PFSK-1 (cell line): ENCODE measurements at regions not wholly inside any gene's neighbourhood (a gene's known extent, or its start where the extent isn't known, plus 50 kb on each side); places are given as distances from the start of the nearest gene placed in this dataset.

Experiments
- POLR2AphosphoS5 ChIP-seq: IDR thresholded peaks from 2 replicates; pipeline ENCODE4 v1.6.1; 2012; ENCODE audit warnings: low read depth, mild to moderate bottlenecking, control low read depth, low read length, moderate library complexity
- REST ChIP-seq, 2 experiments: IDR thresholded peaks; 2 replicates each; pipeline versions ENCODE4 v1.6.1 to v1.8.0; 2011 to 2012; ENCODE audit warnings: low read depth in 2 of 2, low read length in 2 of 2, control low read depth in 1 of 2, inconsistent platforms in 1 of 2, mild to moderate bottlenecking in 1 of 2, moderate library complexity in 1 of 2; ENCODE audit not compliant: insufficient read depth in 1 of 2
- SIN3A ChIP-seq: IDR thresholded peaks from 2 replicates; pipeline ENCODE4 v1.6.1; 2012; ENCODE audit warnings: mild to moderate bottlenecking, low read length, moderate library complexity, borderline replicate concordance; ENCODE audit not compliant: insufficient read depth
- TAF1 ChIP-seq: IDR thresholded peaks from 2 replicates; pipeline ENCODE4 v1.6.1; 2012; ENCODE audit warnings: low read length, control low read depth, borderline replicate concordance; ENCODE audit not compliant: insufficient read depth

- TF ChIP-seq TAF1 (no peak), REST (IDR thresholded peaks at IDR 0.05; ENCODE audit: insufficient read depth in 1 of 2, low read depth in 2 of 2, low read length in 2 of 2) (no peak), POLR2AphosphoS5 (no peak), SIN3A (no peak)
Measured at GRCh38 chr13:105147461-105147860, 1388.0 kb downstream of the EFNB2 start.
